ENCODE measurements at regions not wholly inside any gene's neighbourhood (a gene's known extent, or its start where the extent isn't known, plus 50 kb on each side); places are given as distances from the start of the nearest gene placed in this dataset.
A peak's percentile ranks its signal among the peaks of the same experiment; 100 is the strongest.

DNA sequence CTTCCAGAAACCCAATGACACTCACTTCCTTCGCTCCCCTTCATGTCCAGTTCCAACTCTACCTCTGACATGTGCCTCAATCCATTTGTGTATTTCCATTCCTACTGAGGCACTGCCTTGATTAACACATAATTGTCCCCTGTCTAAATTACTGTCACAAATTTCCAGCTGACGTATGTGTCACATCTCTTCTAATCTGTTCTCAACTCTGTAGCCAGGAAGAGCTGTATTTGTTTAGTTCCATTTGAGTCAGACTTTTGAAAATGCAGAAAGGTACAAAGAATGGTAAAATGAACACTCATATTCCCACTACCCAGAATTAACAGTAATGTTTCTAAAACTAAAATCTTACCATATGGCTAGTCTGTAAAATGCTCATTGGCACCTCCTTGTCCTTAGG, 299.0 kb upstream of the GADL1 start:
- TF ChIP-seq, protein P1, sequence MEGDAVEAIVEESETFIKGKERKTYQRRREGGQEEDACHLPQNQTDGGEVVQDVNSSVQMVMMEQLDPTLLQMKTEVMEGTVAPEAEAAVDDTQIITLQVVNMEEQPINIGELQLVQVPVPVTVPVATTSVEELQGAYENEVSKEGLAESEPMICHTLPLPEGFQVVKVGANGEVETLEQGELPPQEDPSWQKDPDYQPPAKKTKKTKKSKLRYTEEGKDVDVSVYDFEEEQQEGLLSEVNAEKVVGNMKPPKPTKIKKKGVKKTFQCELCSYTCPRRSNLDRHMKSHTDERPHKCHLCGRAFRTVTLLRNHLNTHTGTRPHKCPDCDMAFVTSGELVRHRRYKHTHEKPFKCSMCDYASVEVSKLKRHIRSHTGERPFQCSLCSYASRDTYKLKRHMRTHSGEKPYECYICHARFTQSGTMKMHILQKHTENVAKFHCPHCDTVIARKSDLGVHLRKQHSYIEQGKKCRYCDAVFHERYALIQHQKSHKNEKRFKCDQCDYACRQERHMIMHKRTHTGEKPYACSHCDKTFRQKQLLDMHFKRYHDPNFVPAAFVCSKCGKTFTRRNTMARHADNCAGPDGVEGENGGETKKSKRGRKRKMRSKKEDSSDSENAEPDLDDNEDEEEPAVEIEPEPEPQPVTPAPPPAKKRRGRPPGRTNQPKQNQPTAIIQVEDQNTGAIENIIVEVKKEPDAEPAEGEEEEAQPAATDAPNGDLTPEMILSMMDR (IDR thresholded peaks at IDR 0.05; ENCODE audit: low read depth, low read length): no peak
- no peak overlapping the region for H3K4me3 ChIP-seq (replicated peaks in 1 of 2; ENCODE audit: low read depth in 2 of 2, low read length in 2 of 2)
- no peak for DNase-seq (ENCODE audit: low read depth in 2 of 2)

DNA sequence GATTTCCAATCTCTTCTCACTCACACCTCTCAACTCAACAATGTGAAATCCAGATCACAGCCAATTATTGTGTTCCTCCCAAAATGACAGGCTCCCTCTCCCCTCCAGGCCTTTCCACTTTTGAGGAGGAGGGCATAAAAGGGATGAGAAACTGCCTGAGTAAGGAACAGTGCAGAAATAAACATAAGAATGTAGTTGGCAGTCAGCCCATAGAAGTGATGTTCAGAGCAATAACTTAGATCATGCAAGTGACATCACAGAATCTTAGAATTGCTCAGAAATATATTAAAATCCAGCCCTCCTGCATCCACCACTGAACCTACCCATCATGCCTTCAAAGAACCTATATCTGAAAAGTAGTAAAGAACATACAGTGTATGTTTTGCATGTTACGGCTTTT, 299.4 kb upstream of the GADL1 start:
- peak in 1 of 2 donors; percentile 51 for DNase-seq (ENCODE audit: low read depth in 2 of 2)
- H3K4me3 ChIP-seq (replicated peaks in 1 of 2; ENCODE audit: low read depth in 2 of 2, low read length in 2 of 2): no peak overlapping the region
- TF ChIP-seq, protein P1 (IDR thresholded peaks at IDR 0.05; ENCODE audit: low read depth, low read length): no peak

DNA sequence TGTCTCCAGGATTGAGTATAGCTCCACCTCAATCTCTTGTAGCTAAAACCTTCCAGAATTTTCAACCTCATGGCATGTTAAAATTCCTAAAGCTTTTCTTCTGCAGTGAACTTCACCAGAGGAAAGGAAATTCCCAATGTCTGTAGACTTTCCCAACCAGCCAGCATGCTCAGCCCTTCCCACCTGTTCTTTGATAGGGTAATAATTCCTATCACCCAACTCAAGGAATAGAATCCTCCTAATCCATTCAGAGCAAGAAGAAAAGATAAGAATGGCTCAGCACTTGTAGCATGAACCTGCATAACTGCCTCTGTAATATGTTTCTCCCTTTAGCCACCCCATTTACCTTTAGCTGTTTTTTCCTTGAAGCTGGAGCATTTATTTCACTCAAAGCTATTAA, 301.8 kb upstream of the GADL1 start:
- TF ChIP-seq, protein P1 (IDR thresholded peaks at IDR 0.05; ENCODE audit: low read depth, low read length): no peak
- DNase-seq (ENCODE audit: low read depth in 2 of 2): no peak

DNA sequence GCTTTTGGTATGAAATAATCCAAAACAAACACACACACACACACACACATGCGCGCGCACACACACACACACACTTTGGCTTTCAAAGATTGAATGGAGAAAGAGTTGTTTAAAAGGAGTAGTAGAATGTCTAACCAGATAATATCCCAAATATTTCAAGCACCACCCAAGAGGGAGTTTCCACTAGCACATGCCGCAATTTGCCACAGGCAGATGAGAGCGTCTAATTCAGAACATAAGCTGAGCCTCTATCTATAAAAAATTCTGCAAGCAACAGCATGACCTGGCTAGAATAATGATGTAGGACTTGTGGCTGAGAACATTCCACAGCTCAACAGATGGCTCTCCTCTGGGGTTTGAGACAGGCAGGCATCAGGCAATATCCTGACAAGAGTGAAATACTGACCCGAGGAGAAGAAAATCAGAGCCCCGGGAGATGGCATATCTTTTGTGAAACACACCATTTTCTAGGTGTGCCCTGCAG, 302.5 kb upstream of the GADL1 start:
- DNase-seq (ENCODE audit: low read depth in 2 of 2): peak; percentile 70 to 80
- no peak overlapping the region for H3K4me3 ChIP-seq (replicated peaks in 1 of 2; ENCODE audit: low read depth in 2 of 2, low read length in 2 of 2)
- TF ChIP-seq, protein P1 (IDR thresholded peaks at IDR 0.05; ENCODE audit: low read depth, low read length): no peak

More for the DNA sequence above, 301.8 kb upstream of the GADL1 start:
- no peak overlapping the region for H3K4me3 ChIP-seq (replicated peaks in 1 of 2; ENCODE audit: low read depth in 2 of 2, low read length in 2 of 2)

DNA sequence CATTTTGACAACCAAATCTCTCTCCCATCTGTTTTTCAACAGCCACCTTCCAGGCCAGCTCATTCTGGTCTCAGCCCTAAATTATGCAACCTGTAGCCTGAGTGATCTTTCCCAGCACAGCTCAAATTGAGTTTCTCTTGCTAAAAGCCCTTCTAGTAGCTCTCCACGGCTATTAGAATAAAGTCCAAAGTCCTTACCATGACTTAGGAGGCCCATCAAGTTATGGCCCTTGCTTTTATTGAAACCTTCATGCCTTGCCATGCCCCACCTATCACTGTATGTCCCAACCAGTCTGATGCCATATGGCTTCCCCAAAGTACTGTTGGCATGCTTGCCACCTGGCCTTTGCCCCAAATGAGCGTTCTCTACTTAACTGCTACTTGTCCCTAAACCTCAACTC, 303.5 kb upstream of the GADL1 start:
- TF ChIP-seq, protein P1 (IDR thresholded peaks at IDR 0.05; ENCODE audit: low read depth, low read length): no peak
- H3K4me3 ChIP-seq (replicated peaks in 1 of 2; ENCODE audit: low read depth in 2 of 2, low read length in 2 of 2): no peak overlapping the region
- DNase-seq (ENCODE audit: low read depth in 2 of 2): peak in 1 of 2 donors; percentile 36

DNA sequence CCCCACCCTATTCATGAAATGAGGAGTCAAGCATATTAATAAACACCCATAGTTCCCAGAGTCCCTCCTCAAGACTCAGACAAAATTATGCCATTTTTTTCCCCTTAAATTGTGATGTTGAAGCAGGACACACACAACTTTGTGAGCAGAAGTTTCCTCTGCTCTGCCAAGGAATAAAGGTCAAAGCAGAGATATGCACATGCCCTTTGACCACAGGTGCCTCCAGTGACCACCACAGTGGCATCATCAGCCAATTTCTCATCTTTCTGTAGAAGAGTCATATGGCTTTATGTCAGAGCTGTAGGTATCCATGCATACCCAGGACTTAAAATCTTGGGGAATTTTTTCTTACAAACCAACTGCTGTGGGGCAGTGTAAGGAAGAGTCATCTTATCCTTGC, 304.4 kb upstream of the GADL1 start:
- TF ChIP-seq, protein P1 (IDR thresholded peaks at IDR 0.05; ENCODE audit: low read depth, low read length): no peak
- H3K4me3 ChIP-seq (replicated peaks in 1 of 2; ENCODE audit: low read depth in 2 of 2, low read length in 2 of 2): no peak overlapping the region

More for the DNA sequence above, 304.4 kb upstream of the GADL1 start:
- no peak for DNase-seq (ENCODE audit: low read depth in 2 of 2)

Data from cardiac fibroblast (primary cell).